T-helper 17 cell (primary cell): ENCODE measurements at regions not wholly inside any gene's neighbourhood (a gene's known extent, or its start where the extent isn't known, plus 50 kb on each side); places are given as distances from the start of the nearest gene placed in this dataset.

Experiments used
- ATAC-seq: fragments of 150-1000 bp; cut with Tn5 transposase; 2 replicates; pipeline ENCODE4 v1.10.0; 2021; ENCODE audit warnings: mild to moderate bottlenecking, moderate library complexity
- DNase-seq, 3 donors: peaks; one replicate each; pipeline versions ENCODE4 v3.0.0 to v3.0.0-alpha.2; 2020 to 2021
- H3K9me3 ChIP-seq: one replicate; pipeline ENCODE4 v1.7.0; 2013; ENCODE audit warnings: low read length, mild to moderate bottlenecking; ENCODE audit not compliant: control insufficient read depth, poor library complexity, severe bottlenecking
- H3K27ac Mint-ChIP-seq: one replicate; pipeline ENCODE4 v1.8.0; 2022; ENCODE audit warnings: mild to moderate bottlenecking, moderate library complexity, mixed read lengths
- H3K27me3 Mint-ChIP-seq: one replicate; pipeline ENCODE4 v1.8.0; 2022; ENCODE audit warnings: mixed read lengths
- H3K36me3 Mint-ChIP-seq: one replicate; pipeline ENCODE4 v1.8.0; 2022; ENCODE audit warnings: low read depth, mixed read lengths
- H3K4me1 Mint-ChIP-seq: one replicate; pipeline ENCODE4 v1.8.0; 2022; ENCODE audit warnings: mild to moderate bottlenecking, mixed read lengths
- H3K4me3 Mint-ChIP-seq: one replicate; pipeline ENCODE4 v1.8.0; 2022; ENCODE audit warnings: mild to moderate bottlenecking, moderate library complexity, mixed read lengths

GRCh38 chr1:25049190-25049589, 119.1 kb upstream of the RUNX3 start:
- peaks cover 32% of the 10 kb centered on the region for H3K27me3 Mint-ChIP-seq
- H3K27ac Mint-ChIP-seq: no peak overlapping the region
- DNase-seq: no peak
- H3K36me3 Mint-ChIP-seq: peaks cover 3% of the 10 kb centered on the region
- H3K9me3 ChIP-seq: no peaks in the 10 kb centered on the region
- no peak for ATAC-seq
- peaks cover 6% of the 10 kb centered on the region for H3K4me1 Mint-ChIP-seq
- no peak overlapping the region for H3K4me3 Mint-ChIP-seq

GRCh38 chr1:25048728-25049127, 118.7 kb upstream of the RUNX3 start:
- DNase-seq (no peak), ATAC-seq (no peak)
- peaks cover 32% of the 10 kb centered on the region for H3K27me3 Mint-ChIP-seq
- H3K36me3 Mint-ChIP-seq: peaks cover 3% of the 10 kb centered on the region
- H3K4me3 Mint-ChIP-seq: no peak overlapping the region
- H3K9me3 ChIP-seq: no peaks in the 10 kb centered on the region
- H3K27ac Mint-ChIP-seq: no peak overlapping the region
- H3K4me1 Mint-ChIP-seq: peaks cover 2% of the 10 kb centered on the region

- peaks cover 26% of the 10 kb centered on the region for H3K27me3 Mint-ChIP-seq
- peaks cover 2% of the 10 kb centered on the region for H3K4me1 Mint-ChIP-seq
- H3K9me3 ChIP-seq: no peaks in the 10 kb centered on the region
- no peak for DNase-seq
- H3K36me3 Mint-ChIP-seq: peaks cover 3% of the 10 kb centered on the region
- ATAC-seq: no peak
- H3K27ac Mint-ChIP-seq: no peak overlapping the region
- H3K4me3 Mint-ChIP-seq: no peak overlapping the region
Measured at GRCh38 chr1:25047506-25048240, 117.6 kb upstream of the RUNX3 start.

- ATAC-seq (no peak), DNase-seq (no peak)
- no peak overlapping the region for H3K4me3 Mint-ChIP-seq
- no peaks in the 10 kb centered on the region for H3K9me3 ChIP-seq
- H3K4me1 Mint-ChIP-seq: peaks cover 2% of the 10 kb centered on the region
- H3K27me3 Mint-ChIP-seq: peaks cover 24% of the 10 kb centered on the region
- no peak overlapping the region for H3K27ac Mint-ChIP-seq
- H3K36me3 Mint-ChIP-seq: peaks cover 3% of the 10 kb centered on the region
Measured at GRCh38 chr1:25046194-25046532, 116.1 kb upstream of the RUNX3 start.

- ATAC-seq (no peak), DNase-seq (no peak)
- no peaks in the 10 kb centered on the region for H3K9me3 ChIP-seq
- peaks cover 3% of the 10 kb centered on the region for H3K4me1 Mint-ChIP-seq
- peaks cover 24% of the 10 kb centered on the region for H3K27me3 Mint-ChIP-seq
- no peak overlapping the region for H3K27ac Mint-ChIP-seq
- H3K4me3 Mint-ChIP-seq: no peak overlapping the region
- no peaks in the 10 kb centered on the region for H3K36me3 Mint-ChIP-seq
Measured at GRCh38 chr1:25045480-25046193, 115.6 kb upstream of the RUNX3 start.

GRCh38 chr1:25043228-25043580, 113.1 kb upstream of the RUNX3 start:
- no peak overlapping the region for H3K27ac Mint-ChIP-seq
- no peaks in the 10 kb centered on the region for H3K9me3 ChIP-seq
- no peaks in the 10 kb centered on the region for H3K36me3 Mint-ChIP-seq
- H3K4me1 Mint-ChIP-seq: peaks cover 5% of the 10 kb centered on the region
- ATAC-seq (no peak), DNase-seq (no peak)
- H3K27me3 Mint-ChIP-seq: peaks cover 20% of the 10 kb centered on the region
- H3K4me3 Mint-ChIP-seq: no peak overlapping the region

- H3K4me3 Mint-ChIP-seq: no peak overlapping the region
- ATAC-seq: no peak
- DNase-seq: no peak
Measured at GRCh38 chr1:25042331-25043227, 112.5 kb upstream of the RUNX3 start.

GRCh38 chr1:25041916-25042315, 111.8 kb upstream of the RUNX3 start:
- DNase-seq: no peak
- no peak overlapping the region for H3K4me3 Mint-ChIP-seq
- H3K9me3 ChIP-seq: no peaks in the 10 kb centered on the region
- no peaks in the 10 kb centered on the region for H3K36me3 Mint-ChIP-seq
- peaks cover 11% of the 10 kb centered on the region for H3K4me1 Mint-ChIP-seq
- ATAC-seq: no peak
- peaks cover 16% of the 10 kb centered on the region for H3K27me3 Mint-ChIP-seq
- no peak overlapping the region for H3K27ac Mint-ChIP-seq

More at GRCh38 chr1:25042331-25043227, 112.5 kb upstream of the RUNX3 start:
- H3K9me3 ChIP-seq: no peaks in the 10 kb centered on the region
- no peaks in the 10 kb centered on the region for H3K36me3 Mint-ChIP-seq
- peaks cover 7% of the 10 kb centered on the region for H3K4me1 Mint-ChIP-seq
- peaks cover 16% of the 10 kb centered on the region for H3K27me3 Mint-ChIP-seq
- no peak overlapping the region for H3K27ac Mint-ChIP-seq

GRCh38 chr1:25040122-25040685, 110.1 kb upstream of the RUNX3 start:
- Mint-ChIP-seq H3K27ac (no peak overlapping the region), H3K36me3 (no peaks in the 10 kb centered on the region), H3K4me3 (no peak overlapping the region), H3K4me1 (peaks cover 11% of the 10 kb centered on the region), H3K27me3 (peaks cover 16% of the 10 kb centered on the region)
- no peak for DNase-seq
- no peak for ATAC-seq
- no peaks in the 10 kb centered on the region for H3K9me3 ChIP-seq

GRCh38 chr1:25039229-25039628, 109.2 kb upstream of the RUNX3 start:
- Mint-ChIP-seq H3K27ac (no peak overlapping the region), H3K27me3 (peaks cover 16% of the 10 kb centered on the region), H3K36me3 (no peaks in the 10 kb centered on the region), H3K4me1 (peaks cover 11% of the 10 kb centered on the region), H3K4me3 (no peak overlapping the region)
- ATAC-seq: no peak
- no peaks in the 10 kb centered on the region for H3K9me3 ChIP-seq
- DNase-seq: no peak

GRCh38 chr1:25038699-25039098, 108.6 kb upstream of the RUNX3 start:
- ATAC-seq (no peak), DNase-seq (no peak)
- no peaks in the 10 kb centered on the region for H3K9me3 ChIP-seq
- Mint-ChIP-seq H3K4me3 (no peak overlapping the region), H3K4me1 (peaks cover 11% of the 10 kb centered on the region), H3K27me3 (peaks cover 16% of the 10 kb centered on the region), H3K36me3 (no peaks in the 10 kb centered on the region), H3K27ac (peak overlapping the region; percentile 53)

- ATAC-seq: peak; percentile 64
- DNase-seq: peak; percentile 35 to 68 (median 47)
- Mint-ChIP-seq H3K4me1 (peaks cover 22% of the 10 kb centered on the region), H3K27ac (peak overlapping the region; percentile 60), H3K27me3 (peaks cover 16% of the 10 kb centered on the region), H3K36me3 (no peaks in the 10 kb centered on the region), H3K4me3 (peak overlapping the region; percentile 55)
- no peaks in the 10 kb centered on the region for H3K9me3 ChIP-seq
Measured at GRCh38 chr1:25037174-25038074, 107.3 kb upstream of the RUNX3 start.
